Activated naive CD4-positive, alpha-beta T cell (primary cell): ENCODE measurements at regions not wholly inside any gene's neighbourhood (a gene's known extent, or its start where the extent isn't known, plus 50 kb on each side); places are given as distances from the start of the nearest gene placed in this dataset.
"Not testable (repeated sequence)": the region's sequence is repeated elsewhere in the genome, so short reads cannot be mapped to it uniquely, and the experiment has no call there.

ENCODE experiments used
- DNase-seq, 4 experiments: peaks; one replicate each; lab custom pipeline; 2025; lab: John Stamatoyannopoulos, UW

DNA sequence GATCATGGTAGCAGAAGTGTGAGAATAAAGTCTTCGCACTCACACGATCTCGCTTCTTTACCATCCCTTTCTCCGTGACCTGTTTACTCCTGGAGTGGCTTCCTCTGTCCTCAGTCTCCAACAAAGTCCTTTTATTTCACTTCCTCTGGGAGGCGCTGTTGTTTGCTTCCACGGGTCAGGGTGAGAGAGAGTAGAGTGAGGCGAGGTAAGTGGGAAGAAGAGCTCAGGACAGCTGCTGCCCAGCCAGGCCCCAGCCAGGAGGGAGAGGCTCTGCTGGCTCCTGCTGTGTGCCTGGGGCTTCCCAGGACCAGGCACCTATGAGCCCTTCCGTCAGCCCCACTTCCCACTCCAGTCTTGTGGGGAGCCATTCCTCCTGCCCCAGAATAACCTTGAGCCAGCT is 242.1 kb downstream of the FGF9 start:
- DNase-seq: no peak

DNA sequence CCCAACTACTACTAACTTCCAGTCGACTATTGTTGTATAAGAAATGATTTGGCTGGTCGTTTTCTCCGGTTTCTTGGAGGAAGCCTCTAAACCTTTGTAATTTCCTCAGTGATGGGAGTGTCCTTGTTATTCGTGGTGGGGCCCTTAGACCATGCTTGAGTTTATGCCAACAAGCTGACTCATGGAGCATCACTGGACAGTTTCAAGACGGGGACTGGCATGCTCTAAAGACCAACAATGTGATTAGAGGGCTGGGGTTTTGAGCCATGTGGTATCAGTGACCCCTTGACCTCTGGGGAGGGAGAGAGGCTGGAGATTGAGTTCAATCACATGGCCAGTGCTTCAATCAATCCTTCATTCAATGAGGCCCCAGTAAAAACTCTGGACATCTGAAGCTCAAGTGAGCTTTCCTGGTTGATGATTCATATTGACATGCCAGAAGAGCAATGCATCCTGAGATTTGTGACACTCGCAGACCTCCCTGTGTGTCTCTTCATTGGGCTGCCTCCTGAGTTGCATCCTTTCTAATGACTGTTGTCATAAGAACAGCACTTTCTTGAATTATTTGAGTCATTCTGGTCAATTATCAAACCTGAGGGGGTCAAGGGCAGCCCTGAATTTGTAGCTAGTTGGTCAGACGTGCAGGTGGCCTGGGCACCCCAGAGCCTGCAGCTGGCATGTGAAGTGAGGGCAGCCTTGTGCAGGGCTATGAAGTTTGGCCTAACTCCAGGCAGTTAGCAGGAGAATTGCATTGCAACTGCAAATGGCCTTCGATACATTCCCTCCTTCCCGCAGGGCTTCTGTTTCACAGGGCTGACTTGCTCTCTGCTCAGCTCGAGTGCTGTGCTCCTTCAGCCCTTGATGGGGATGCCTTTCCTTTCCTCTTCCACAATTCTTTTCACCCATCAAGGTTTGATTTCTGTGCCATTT is 246.5 kb downstream of the FGF9 start:
- DNase-seq: no peak

DNA sequence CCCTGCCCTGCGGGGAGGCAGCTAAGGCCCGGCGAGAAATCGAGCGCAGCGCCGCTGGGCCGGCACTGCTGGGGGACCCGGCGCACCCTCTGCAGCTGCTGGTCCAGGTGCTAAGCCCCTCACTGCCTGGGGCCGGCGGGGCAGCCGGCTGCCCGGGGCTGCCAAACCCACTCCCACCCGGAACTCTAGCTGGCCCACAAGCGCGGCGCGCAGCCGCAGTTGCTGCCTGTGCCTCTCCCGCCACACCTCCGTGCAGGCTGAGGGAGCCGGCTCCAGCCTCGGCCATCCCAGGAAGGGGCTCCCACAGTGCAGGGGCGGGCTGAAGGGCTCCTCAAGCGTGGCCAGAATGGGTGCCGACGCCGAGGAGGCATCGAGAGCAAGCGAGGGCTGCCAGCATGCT is 249.9 kb downstream of the FGF9 start:
- DNase-seq: not testable (repeated sequence)

DNA sequence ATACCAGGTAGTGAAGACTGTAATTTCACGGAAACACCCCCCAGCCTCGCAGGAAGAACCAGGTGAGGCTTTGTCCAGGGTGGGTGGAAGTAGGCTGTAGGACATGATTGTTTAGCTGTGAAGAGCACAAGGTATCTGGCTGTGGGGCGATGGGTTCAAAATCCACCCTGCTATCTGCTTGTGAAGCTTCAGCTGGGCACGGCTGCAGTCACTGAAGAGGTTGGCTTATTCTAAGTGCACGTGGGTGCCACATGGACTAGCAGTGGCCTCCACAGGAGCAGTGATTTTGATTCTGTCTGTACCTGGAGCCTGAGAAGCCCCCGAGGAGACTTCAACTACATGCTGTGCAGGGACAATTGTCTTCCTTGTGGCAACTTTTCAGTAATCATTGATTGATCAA is 254.1 kb downstream of the FGF9 start:
- DNase-seq: no peak

DNA sequence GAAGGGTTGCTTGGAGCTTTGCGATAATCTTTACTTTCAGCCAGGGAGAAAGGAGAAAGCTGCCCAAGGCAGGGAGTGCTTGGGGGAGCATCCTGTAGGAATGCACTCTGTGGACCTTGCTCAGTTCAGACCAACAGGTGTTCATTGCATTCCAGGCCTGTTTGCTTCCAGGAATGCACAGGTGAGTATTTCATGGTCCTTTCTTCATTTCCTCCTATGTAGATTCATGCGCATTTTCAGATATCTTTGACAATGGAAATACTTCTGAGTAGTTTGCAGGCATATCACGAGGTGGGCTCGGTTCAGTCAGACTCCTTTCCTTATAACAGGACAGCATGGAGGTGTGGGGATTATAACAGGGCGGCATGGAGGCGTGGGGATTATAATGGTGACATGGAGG is 254.8 kb downstream of the FGF9 start:
- no peak for DNase-seq

DNA sequence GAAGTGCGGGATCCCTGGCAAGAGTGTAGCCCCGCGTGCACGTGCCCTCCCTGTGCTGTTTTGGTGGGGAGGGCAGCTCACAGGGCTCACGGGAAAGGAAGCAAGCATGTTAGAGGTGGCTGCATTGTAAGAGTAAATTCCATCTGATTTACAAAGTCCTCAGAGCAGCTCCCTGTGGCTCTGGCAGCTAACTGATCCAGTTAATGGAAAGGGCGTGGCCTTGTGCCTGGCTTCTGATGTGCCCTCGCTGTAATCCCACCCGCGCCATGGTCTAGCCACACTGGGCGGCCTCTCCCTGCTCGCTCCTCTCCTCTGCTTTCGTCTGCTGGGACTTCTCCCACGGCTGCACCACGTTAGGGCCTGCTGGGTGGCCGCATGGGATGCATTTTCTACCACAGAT is 258.5 kb downstream of the FGF9 start:
- DNase-seq: no peak

DNA sequence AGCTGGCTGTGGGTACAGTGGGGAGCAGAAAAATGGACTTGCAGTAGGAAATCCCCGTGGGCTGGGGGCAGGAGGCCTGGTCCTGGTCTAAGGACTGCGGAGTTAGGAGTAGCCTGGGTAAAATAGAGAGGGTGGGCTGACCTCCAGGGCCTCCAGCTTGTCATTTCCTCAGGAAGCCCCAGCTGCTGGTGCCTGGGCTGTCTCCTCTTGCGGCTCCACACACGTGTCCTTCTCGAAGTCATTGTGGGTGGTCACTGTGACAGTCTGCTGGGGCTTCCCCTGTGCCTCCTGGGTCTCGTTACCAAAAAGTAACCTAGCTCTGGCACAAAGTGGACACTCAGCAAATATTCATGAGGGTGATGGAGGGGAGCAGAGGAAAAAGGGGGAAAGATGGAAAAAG is 259.7 kb downstream of the FGF9 start:
- no peak for DNase-seq

DNA sequence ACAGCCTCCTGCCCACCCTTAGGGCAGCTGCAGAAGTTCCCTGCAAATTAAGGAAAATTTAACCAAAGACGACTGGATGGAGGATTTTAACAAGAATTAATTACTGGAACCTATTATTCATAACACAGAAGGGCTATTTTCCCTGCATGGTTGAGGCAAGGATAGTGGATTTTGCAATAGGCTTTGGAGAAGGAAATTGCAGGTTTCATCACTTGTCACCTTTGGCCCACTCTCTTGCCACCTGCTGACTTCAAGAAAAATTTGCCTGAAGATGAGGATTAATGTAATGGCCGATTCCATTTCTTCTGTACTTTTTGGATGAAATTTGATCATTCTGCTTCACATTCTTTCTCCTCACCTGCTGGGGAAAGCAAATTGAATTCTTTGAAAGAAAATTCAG is 261.7 kb downstream of the FGF9 start:
- DNase-seq: no peak

DNA sequence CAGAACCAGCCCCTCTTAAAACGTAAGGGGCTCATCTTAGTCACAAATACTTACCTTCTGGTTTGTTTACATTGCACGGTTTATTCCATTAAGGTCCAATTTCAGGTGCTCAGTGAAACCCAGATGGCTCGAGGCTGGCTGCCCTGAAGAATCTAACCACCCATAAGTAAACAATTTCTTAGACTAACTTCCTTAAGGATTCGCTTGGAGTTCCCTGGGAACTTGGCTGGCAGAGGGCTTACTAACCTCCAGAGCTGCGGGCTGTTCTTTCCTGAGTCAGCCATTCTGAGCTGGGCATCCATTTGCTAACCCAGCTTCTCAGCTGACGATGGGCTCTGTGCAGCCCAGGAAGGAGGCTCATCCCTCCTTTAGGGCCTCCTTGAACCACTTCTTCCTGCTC is 262.1 kb downstream of the FGF9 start:
- no peak for DNase-seq

DNA sequence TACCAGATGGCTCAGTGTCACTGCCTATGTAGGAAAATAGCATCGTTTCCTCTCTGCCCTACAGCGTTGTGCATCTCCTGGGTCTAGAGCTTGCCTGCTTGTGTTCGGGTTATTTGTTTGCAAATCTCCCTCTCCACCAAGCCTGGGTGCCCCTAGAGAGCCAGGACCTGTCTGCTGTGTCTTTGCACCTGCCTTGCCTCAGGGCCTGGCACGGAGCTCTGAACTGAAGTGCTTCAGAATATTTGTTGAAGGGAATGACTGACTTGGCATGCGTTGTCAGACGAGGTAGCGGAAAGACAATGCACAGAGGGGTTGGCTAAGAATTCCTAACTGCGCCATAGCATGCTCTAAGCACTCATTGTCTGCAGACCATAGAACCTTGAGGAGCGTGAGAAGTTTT is 263.4 kb downstream of the FGF9 start:
- no peak for DNase-seq

DNA sequence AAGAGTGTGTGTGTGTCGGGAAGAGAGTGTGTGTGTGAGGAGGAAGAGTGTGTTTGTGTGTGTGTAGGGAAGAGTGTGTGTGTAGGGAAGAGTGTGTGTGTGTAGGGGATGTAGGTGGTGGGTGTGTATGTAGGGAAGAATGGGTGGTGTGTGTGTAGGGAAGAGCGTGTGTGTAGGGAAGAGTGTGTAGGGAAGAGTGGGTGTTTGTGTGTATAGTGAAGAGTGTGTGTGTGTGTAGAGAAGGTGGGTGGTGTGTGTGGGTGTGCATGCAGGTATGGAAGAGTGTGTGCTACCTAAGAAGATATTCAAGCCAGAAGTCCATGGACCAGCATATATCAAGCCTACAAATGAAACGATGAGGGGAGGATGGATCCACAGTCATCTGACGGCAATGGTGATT is 265.8 kb downstream of the FGF9 start:
- DNase-seq: no peak

DNA sequence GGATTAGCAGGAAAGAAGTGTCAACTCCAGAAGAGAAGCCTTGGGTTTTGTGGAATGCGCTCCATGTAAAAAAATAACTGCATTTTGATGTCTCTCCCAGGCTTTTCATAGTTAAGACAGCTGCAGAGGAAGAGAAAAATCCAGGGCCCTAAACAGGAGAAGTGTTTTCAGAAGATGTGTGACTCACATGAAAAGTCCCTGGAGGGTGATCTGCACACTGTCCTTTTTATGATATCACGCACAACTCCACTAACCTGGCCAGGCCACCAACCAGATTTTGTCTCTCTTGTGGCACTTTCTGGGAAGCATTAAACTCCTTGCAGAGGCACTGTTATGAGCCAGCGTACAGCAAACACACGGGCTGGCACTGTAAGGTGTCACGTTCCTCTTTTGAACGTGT is 267.3 kb downstream of the FGF9 start:
- no peak for DNase-seq

DNA sequence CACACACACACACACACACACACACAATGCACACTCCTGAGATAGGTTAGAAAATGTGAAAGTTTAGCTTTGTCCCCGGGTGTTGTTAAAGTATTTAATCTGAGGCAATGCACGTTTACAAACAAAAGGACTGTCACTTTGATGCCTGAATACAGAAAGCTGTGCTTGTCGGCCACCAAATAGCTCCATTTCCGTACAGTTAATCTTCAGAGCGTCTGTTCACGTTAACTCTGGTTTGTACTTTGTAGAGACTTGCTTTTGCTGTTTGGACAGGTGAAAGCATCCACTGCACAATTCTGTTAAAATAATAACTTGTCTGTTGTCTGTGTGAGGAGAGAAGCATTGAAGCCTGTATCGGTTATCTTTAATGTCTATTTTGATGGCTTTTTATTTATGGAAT is 267.8 kb downstream of the FGF9 start:
- no peak for DNase-seq

DNA sequence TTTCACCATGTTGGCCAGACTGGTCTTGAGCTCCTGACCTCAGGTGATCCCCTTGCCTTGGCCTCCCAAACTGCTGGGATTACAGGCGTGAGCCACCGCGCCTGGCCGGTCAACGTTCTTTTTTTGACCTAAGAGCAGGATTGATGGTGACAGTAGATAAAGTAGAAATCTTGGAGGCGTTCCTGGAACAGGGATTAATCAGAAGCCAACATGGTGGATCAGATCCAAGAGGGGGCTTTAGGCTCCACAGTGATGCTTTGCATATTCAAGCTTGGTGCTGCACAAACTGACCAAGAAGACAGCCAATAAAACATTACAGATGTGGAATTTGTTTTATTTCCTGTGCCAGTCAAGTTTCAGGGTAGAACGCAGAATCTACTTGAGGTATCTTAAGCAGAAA is 271.2 kb downstream of the FGF9 start:
- no peak for DNase-seq

DNA sequence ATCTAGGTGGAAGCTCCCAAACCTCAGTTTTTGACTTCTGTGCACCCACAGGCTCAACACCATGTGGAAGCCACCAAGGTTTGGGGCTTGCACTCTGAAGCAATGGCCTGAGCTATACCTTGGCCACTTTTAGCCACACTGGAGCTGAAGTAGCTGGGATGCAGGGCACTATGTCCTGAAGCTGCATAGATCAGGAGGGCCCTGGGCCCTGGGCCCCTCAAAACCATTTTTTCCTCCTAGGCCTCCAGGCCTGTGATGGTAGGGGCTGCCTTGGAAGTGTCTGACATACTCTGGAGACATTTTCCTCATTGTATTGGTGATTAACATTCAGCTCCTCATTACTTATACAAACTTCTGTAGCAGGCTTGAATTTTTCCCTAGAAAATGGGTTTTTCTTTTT is 273.7 kb downstream of the FGF9 start:
- no peak for DNase-seq

DNA sequence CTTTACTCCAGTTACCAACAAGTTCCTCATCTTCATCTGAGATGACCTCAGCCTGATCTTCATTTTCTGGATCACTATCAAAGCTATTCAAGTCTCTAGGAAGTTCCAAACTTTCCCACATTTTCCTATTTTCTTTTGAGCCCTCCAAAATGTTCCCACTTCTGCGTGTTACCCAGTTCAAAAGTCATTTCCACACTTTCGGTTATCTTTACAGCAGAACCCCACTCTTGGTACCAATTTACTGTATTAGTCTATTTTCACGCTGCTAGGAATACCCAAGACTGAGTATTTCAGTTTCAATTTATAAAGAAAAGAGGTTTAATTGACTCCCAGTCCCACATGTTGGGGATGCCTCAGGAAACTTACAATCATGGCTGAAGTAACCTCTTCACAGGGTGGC is 274.3 kb downstream of the FGF9 start:
- DNase-seq: no peak

DNA sequence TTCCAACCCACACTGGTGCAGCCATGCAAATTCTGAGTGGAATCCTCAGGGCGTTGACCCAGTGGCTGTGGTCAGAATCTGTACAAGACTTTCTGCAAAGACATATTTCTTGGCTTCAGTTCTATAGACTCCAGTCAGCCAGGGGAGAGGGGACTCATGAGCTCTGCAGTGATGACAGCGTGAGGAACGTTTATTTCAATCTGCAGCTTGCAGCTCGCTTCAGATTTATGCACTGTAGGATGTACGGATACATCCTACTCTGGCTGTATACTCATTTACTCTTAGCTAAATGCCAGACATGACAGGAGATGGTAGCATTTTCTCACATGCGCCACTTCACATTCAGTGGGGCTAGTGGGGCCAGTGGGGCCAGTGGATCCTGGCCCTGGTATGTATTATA is 276.1 kb downstream of the FGF9 start:
- no peak for DNase-seq

DNA sequence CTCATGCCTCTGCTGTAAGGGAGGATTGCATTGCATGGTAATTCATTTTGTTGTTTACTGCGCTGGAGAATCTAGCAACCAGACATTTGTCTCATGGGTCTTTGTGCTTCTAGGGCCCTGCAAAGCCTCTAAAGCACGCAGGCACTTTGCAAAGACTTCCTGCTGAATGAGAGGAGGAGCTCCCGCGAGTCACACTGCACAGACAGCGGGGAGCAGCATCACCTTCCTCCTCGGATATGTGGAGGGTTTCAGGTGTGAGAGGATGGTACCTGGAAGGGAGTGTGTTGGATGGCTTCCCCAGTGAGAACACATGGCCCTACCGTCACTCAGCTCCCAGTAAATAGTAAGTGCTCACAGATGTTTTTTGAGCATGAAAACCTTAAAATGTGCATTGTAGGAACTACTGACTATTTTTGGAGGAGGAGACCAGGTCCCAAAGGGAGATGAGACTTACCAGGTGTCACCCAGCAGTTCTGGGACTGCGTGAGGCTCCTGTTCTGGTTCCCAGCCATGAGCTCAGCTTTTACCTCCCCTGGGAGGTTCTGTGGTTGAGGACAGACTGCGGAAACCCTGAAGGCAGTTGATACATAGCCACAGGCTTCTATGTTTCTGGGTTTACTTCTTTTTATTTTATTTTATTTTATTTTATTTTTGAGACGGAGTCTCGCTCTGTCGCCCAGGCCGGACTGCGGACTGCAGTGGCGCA is 278.0 kb downstream of the FGF9 start:
- DNase-seq: no peak

DNA sequence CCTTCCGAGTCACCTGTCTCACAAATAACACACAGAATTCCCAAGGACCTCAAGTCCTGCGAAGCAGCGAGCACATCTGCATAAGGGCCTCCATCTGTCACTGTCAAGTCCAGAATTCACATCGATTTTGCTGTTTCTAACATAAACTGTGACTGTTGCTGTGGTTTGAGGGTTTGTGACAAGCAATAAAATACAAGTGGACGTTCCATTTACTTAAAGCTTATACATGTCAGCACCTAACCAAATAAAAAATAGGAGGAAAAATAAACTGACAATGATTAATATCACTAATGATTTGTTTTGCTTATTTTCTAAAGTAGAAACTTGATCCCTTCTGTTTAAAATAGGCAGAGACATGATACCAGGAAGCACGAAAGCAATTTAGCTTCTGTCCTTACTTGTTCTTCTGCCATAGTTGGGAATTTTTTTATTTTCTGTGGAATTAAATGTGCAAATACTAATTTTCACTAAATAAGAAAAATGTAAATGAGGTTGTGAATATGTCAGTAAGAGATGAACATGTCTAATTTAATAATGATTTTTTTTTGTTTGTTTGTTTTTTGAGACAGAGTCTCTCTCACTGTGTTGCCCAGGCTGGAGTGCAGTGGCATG is 279.1 kb downstream of the FGF9 start:
- DNase-seq: no peak

DNA sequence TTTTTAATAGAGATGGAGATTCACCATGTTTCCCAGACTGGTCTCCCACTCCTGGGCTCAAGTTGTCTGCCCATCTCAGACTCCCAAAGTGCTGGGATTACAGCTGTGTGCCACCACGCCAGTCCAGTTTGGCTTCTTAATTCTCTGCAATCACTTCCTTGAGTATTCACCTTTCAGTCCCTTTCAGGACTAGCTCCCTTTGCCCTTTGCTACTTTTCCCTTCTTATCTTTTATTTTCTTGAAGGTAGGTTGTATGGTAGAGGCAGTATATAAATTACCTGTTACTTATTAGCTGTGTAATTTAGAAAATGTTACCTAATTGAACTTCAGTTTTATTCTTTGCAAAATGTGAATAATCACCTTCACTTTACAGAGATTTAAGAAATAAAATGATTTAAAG is 285.8 kb downstream of the FGF9 start:
- DNase-seq: no peak

DNA sequence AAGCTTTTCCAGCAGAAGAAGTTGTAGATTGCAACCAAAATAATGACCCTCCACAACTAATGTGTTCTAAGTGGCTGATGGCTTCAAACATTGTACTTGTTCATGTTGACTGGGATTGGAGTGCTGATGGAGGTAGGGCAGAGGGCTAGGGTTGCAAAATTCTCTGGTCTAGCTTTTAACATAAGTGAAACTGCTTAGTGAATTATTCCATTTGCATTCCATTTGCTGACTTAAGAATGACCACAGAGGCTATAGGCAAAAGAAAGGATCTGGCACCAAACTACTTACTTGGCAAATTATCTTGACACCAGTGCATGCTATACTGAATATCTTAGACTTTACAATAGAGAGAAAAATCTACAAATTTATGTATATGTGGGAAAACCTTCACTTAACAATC is 287.0 kb downstream of the FGF9 start:
- no peak for DNase-seq

DNA sequence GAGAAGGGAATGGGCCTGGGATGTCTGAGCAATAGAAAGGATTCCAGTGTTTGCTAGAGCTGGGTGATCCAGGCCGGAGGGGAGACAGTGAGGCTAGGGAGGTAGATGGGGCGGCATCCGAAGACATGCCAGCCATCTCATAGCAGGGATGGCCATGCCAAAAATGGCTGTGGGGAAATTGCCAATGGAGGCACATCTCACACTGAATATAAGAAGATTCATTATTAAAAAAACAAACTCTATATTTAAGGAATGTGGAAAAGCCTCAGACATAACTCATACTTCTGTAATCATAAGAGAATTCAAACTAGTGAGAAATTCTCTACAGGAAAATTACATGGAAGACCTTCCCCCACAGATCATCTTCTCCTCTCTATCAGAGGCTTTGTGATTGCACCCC is 289.2 kb downstream of the FGF9 start:
- DNase-seq: no peak

DNA sequence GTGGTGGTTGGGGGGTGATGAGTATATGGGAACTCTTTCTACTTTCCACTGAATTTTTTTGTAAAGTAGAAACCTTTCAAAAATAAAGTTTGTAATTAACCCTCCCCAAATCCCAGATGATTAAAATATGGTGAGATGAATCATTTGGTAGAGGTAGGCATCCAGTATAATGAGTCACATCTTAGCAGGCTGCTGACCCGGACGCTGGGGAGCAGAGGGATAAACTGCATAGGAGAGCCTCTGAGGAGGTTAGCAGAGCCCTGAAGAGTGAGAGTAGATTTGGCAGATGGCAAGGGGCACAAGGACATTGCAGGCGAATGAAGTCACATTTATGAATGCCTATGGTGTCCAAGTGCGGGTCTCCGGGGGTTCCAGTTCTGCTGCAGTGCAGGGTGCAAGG is 293.8 kb downstream of the FGF9 start:
- no peak for DNase-seq
